NCI-H1694 treated with DMSO at 0.1 percent for 48 hours (cell line): ENCODE measurements at regions not wholly inside any gene's neighbourhood (a gene's known extent, or its start where the extent isn't known, plus 50 kb on each side); places are given as distances from the start of the nearest gene placed in this dataset.

Source experiments
- DNase-seq: peaks from one replicate; lab custom pipeline; 2025; lab: John Stamatoyannopoulos, UW

DNA sequence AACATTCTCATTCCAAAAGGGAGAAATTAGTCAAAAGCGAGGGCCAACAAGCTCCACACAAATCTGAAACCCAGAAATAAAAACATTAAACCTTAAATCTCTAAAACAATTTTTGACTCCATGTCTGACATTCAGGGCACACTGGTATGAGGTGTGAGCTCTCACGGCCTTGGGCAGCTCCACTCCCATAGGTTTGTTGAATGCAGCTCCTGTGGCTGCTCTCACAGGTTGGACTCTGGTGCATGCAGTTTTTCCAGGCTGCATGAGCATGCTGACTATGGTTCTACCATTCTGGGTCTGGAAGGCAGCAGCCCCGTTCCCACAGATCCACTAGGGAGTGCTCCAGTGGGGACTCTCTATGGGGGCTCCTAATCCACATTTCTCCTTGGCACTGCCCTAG lies 887.1 kb upstream of the GHITM start:
- DNase-seq = no peak

DNA sequence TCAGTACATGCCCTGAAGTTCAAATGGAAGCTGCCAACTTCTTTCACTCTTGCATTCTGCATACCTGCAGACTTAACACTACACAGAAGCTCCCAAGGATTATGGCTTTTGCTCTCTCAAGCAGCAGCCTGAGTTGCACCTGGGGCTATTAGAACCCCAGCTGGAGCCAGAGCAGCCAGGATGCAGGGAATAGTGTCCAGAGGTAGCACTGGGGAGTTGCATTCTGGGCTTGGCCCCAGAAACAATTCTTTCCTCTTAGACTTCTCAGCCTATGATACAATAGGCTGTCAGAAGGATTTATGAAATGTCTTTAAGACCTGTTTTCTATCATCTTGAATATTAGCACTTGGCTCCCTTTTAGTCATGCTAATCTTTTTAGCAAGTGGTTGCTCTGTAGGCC lies 886.7 kb upstream of the GHITM start:
- no peak for DNase-seq

DNA sequence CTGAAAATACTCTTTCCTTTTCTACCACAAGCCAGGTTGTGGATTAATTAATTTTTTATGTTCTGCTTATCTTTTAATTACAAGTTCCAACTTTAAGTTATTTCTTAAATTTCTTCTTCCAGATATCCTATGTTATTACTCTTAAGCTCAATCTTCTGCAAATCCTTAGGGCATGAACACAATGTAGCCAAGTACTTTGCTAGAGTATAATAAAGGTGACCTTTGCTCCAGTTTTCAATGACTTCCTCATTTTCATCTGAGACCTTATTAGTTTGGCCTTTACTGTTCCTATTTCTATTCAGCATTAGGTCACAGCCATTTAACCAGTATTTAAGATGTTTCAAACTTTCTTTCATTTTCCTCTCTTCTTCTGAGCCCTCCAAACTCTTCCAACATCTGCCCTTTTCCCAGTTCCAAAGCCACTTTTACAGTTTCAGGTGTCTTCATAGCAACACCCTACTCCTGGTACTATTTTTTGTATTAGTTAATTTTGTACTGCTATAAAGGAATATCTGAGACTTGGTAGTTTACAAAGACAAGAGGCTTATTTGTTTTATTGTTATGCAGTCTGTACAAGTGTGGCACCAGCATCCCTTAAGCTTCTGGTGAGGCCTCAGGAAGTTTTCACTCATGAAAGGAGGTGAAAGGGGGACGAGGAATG lies 886.2 kb upstream of the GHITM start:
- DNase-seq = no peak

DNA sequence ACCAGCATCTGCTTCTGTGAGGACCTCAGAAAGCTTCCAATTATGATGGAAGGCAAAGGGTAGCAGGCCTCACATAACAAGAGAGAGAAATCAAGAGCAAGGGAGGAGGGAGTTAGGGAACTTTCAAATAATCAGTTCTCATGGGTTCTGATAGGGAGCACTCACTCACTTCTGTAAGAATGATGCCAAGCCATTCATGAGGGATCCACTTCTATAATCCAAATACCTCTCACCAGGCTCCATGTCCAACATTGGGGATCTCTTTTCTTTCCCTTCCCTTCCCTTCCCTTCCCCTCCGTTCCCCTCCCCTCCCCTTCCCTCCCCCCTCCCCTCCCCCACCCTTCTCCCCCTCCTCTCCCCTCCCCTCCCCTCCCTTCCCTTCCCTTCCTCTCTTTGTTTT lies 884.6 kb upstream of the GHITM start:
- no peak for DNase-seq

DNA sequence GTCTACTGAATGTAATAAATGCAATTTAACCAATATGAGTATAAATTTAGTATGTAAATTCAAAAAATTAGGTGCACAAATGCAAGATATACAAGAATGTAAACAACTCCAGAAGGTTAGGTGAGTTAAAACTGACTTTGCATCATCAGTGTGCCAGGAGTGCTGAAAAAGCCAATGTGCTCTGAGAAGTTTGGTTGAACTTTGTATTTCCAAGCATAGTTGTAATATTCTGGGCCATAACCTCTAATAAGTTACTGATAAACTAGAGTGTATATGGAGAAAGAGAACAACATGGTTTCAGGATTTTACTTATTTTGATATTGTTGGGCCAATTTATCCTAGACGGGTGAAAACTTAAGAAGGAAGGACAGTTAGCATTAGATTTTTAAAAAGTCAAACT lies 876.9 kb upstream of the GHITM start:
- no peak for DNase-seq

DNA sequence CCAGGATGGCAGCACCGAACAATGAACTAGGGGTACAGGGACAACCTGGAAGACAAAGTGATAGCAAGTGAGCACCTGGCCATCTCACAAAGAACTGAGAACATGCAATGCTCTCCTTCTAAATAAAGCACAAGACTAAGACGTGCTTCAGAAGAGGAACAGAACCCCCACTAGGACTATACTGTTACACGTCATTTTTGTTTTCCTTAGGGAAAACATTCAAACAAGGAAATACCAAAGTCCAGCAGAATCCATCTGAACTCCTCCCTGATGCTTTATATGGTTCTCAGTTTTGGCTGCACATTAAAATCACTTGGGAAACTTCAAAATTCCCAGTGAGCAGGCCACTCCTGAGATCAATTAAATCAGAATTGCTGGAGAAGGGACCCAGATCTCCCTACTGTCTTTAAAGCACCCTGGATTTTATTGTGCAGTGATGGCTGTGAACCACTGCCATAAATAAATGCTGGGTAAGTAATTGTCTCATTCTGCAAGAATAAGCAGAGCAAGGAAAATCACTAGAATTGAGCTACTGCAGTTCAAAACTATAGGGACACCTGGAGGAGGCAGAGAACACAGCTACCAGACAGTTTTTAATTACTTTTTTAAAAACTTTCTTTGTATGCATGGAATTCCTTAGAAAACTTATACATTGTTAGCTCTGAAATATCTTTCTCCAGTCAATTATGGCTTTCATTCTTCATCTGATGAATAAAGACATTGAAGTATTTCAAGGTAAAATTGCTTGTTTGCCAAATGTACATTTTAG lies 866.5 kb upstream of the GHITM start:
- DNase-seq = no peak

DNA sequence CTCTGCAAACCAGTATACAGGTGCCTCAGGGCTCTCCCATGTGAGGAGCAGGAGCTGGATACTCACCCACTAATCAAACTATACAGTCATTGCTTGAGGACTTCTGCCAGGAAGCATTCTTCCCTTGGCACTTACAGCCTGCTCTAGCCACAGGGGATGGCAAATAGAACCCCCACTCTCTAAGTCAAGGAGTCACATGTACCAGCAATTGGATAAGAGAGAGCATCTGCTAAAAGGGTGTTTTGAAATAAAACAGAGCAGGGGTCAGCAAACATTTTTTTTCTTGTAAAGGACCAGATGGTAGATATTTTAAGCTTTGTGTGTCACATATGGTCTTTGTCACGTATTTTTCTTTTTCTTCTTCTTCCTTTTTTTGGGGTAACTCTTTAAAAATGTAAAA lies 865.2 kb upstream of the GHITM start:
- DNase-seq = peak; percentile 23

DNA sequence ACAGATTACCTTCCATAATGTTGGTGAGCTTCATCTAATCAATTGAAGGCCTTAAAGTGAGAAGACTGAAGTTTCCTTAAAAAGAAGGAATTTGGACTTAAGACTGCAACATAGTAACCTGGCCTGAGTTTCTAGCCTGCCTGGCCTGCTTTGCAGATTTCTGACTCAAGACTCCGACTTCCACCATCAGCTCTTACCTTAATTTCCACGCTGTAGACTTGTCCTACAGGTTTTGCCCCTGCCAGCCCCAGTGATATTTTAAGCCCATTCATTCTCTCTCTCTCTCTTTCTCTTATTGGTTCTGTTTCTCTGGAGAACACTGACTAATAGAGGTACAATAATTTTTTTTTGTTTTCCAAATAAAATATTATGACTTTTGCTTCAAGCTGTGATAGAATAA lies 862.3 kb upstream of the GHITM start:
- no peak for DNase-seq

DNA sequence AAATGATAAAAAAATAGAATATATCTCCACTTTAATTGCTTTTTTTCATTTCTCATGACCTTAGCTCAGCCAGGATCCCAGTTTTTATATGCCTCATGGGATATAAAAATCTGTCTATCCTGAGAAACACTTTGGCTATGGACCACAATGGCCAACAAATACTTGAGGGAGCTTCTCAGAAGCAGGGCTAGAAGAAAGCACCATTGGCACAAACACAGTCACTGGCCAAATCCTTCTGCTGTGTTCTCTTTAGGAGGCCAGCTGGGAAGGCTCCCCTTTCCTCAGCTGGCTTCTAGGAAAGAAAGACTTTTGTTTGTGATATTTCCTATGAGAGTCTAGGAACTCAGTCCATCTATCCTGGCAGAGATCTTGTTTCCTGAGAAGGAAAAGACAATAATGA lies 856.2 kb upstream of the GHITM start:
- DNase-seq = no peak

DNA sequence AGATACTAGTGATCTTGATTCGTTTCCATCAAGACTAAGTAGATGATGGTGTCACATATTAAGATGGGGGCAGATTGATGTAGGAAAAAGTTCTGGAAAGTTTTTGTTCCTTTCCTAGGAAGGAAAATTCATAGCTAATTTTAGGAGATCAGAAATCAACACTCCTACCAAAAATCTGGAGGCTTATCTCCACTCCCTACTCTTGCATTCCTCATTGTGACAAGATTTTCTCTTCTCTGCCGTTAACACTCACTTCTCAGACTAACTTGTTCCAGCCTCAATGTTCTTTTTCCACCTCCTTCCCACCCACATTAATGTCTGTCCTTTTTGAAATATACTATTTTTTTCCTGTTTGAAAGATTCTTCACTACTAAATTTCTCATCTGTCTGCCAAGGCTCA lies 851.9 kb upstream of the GHITM start:
- no peak for DNase-seq

DNA sequence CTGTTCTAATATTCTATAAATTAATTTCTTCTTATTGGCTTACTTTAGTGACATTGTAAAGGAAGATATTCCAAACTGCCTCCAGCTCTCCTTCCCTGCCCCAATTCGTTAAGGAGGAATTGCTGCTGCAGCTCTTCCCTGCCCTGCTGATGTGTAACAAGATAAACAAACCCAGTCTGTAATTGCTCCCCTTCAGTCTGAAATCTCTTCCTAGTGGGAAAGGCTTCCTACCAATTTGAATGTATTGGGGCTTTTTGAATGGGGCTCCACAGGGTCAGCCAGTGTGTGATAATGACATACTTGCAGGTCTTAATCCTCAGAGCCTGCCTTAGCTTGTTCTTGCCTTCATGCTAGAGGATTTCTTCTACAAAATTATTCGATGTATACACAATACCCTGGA lies 849.9 kb upstream of the GHITM start:
- DNase-seq = no peak

DNA sequence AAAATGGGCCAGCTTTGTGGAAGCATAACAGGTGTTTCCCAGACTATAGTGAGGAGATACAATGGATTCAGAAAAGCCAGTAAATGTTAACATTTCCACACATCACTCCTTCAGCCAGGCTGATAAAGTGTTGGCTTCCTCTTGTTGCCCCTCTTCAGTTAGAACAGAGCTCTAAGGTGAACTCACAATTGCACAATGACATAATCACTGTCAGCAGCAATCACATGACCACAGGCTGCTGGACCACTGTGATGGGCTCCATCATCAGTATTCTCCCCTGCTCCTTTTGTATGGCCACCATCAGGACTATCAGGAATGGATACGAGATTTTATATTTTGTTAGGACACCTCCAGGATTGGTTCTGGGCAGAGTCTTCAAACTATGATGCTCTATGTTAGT lies 849.4 kb upstream of the GHITM start:
- no peak for DNase-seq

DNA sequence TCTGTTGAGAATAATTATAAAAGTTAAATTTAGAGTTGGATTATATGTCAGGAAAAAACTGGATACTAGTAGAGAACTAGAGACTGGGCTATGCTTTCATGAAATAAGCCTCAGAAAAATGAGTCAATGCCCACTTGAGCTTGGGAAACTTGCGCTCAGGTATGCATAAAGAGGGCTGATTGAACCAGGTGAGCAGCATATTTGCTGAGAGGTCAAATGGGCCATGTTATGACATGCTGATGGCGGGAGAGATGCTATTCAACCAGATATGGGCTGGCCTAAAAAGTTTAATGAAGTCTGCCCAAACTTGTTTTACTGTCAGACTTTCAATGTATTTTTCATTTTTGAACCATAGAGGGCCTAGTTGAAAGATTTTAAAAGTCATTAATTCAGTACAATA lies 837.6 kb upstream of the GHITM start:
- DNase-seq = no peak

DNA sequence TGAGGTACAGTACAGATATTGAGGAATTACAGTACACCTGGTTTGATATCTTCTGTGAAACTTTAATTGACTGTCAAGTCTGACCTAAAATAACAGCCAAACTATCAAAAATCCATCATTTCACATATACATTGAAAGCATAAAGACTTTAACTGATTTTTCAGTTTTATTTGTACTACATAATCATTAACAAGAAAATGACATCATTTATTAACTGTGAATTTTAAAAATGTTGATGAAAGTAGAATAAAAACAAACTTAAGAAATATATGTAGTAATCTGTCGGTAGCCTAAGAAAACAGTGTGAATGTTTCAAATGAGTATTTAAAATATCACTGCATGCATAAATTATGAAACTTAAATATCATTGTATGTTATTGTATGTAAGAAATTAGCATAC lies 836.7 kb upstream of the GHITM start:
- no peak for DNase-seq

DNA sequence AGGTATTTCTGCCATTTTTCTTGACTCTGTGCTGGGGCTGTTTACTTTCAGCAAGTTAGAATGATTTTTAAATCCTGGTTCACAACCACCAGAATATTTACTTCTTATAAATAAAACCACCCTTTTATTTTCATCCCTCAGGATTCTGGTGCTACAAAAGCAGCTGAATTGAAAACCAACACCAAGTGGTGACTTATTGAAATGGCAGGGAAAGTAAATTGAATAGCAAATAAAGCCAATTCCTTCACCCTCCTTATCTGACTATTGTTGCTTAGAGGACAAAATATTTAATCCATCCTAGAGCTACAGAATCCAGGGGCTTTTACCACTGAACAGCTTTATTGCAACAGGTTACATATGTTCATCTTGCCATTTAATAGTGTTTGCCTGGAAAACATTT lies 828.6 kb upstream of the GHITM start:
- DNase-seq = peak; percentile 1

DNA sequence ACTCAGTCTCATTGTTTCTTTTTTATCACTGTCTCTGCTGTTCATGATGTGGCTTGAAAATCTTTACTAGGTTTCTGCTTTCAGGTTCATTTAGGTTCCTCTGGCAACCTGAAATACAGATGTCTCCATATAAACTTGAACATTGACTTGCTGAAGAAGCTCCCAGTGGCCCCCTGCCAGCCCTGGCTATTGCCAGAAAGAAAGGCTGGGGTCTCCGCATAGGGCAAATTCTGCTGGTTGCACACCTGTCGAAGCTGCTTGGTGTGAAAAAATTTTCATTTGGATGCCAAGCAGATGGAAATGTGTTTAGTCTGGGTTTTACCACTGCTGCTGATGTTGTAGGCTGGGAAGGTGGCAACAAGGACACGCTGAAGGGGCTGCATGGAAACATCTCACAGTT lies 826.7 kb upstream of the GHITM start:
- DNase-seq = no peak

DNA sequence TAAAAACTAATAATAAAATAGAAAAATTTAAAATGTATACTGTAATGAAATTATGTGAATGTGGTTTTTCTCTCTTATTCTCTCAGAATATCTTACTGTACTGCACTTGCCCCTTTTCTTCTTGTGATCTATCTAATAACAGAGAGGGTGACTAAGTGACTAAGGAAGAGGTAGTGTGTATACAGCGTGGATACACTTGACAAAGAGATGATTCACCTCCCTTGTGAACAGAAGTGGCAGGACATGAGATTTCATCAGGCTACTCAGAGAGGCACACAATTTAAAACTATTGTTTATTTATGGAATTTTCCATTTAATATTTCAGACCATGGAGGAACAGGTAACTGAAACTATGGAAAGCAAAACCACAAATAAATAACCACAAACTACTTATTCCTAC lies 806.6 kb upstream of the GHITM start:
- DNase-seq = no peak

DNA sequence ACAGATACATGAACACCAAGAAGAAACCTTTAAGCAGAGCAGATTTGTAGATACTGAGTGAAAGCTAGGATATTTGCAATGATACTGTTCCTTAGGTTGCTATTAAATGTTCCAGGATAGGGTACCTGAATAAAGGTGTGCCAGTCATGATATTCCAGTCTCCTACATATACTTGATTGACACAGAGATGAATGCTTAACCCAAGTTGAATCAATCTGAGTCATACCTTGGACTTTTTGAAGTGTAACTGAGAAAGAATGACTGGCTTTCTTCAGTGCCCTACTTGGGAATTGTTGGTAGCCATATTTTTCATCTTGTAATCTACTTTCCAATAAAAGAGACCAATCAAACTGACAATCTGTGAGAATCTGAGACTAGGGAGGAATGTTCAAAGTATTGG lies 805.7 kb upstream of the GHITM start:
- no peak for DNase-seq

DNA sequence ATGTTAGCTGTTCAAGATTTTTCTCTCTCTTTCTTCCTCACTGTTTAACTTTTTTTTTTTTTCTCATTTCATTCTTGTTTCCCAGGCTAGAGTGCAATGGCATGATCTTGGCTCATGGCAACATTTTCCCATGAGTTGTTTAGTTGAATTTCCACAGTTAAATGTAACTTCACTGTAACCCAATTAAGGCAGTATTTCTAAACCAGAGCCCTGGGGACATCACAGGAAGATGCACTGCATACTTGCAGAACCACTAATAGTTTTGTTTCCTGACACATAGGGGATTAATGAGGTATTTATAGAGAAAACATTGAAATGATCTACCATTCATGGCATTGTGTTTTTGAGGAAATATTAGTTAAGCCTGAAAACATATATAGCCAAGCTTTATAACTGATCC lies 795.6 kb upstream of the GHITM start:
- DNase-seq = no peak

DNA sequence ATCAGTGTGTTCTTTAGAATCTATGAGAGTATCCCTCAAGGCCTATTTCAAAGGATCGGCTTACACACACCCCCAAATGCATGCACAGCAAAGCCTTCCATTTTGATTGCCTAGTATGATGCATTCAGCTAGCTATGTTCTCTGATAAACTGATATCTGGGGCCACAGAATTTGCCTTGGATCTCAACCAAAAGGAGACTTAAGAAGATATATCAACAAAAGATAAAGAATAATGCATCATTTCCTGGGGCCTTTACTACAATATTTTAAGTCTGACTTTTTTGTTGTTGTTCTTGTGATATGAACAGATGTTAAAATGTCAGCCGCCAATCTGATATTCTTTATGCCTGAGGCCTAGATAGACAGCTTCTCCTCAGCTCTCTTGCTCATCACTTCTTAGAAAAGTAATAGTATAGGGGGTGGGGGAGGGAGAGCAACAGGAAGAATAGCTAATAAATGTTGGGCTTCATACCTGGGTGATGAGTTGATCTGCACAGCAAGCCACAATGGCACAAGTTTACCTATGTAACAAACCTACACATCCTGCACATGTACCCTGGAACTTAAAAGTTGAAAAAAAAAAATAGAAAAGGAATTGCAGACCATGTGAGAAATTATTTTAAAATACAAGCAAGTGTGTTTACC lies 792.9 kb upstream of the GHITM start:
- no peak for DNase-seq

DNA sequence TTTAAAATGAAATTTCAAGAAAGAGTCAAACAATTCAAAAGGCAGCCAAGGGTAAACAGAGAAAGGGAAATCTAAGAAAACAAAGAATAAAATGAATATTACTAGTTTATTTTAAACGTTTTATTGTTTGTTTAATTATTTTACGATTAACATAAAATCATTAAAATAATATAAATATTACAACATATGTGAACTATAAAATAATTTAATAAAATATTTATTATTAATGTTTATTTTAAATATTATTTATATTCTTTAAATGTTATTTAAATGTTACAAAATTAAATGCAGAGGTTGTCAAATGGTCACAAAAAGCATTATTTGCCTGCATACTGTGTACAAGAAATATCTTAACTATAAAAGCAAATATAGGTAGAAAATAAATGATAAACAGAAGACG lies 786.7 kb upstream of the GHITM start:
- no peak for DNase-seq

DNA sequence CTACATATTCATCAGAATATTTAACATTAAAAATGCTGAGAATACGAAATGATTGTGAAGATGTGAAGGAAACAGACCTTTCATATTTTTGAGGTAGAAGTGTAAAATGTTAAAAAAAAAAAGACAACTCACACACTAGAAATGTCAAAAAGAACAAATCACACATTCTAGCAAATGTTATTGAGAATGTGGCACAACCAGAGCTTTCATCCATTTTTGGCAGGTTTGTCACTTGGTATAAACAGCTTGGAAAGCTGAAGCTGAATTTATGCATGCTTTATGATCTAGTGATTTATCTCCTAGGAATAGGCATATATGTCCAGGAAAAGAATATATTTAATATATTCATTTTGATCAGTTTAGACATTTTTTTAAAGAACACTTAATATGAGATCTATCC lies 784.9 kb upstream of the GHITM start:
- DNase-seq = no peak

DNA sequence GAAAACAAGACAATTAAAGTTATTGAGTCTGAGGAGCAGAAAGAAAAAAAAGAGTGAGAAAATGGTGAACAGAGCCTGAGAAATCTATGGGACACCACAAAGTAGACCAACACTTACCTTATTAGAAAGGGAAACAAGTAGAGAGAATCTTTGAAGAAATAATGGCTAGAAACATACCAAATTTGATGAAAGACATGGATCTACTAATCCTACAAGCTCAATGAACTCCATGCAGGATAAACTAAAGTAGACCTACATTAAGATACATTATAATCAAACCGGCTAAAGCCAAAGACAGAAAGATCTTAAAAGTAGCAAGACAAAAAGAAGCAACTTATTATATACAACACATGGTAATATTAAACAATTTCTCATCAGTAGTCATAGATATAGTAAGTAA lies 782.3 kb upstream of the GHITM start:
- no peak for DNase-seq

DNA sequence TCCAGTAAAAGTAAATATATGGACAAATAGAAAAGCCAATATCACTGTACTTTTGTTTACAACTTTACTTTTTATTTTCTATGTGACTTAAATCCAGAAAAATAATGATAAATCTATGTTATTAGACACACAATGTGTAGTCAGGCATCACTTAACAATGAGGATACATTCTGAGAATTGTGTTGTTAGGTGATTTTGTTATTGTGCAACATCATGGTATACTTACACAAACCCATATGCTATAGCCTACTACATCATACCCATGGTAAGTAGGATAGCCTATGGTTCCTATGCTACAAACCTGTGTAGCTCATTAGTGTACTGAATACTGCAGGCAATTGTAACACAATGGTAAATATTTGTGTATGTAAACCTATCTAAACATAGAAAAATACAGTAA lies 781.7 kb upstream of the GHITM start:
- no peak for DNase-seq
